GM12878 (cell line): ENCODE measurements at regions not wholly inside any gene's neighbourhood (a gene's known extent, or its start where the extent isn't known, plus 50 kb on each side); places are given as distances from the start of the nearest gene placed in this dataset.

Experiments
- ATF7 ChIP-seq: fragments of 450-650 bp; IDR thresholded peaks from 2 replicates; pipeline ENCODE4 v1.6.1; 2016; ENCODE audit warnings: low read depth, mild to moderate bottlenecking
- BACH1 ChIP-seq: fragments of 450-650 bp; IDR thresholded peaks from 2 replicates; pipeline ENCODE4 v1.6.1; 2017; ENCODE audit warnings: mild to moderate bottlenecking, borderline replicate concordance
- BRCA1 ChIP-seq: IDR thresholded peaks from 2 replicates; pipeline ENCODE4 v1.6.1; 2011; ENCODE audit warnings: low read depth, low read length, improper control_type of control experiment
- CHD1 ChIP-seq: IDR thresholded peaks from 2 replicates; pipeline ENCODE4 v1.6.1; 2012; ENCODE audit warnings: low read depth, low read length, improper control_type of control experiment
- CREB1 ChIP-seq: IDR thresholded peaks from 2 replicates; pipeline ENCODE4 v1.6.1; 2012; ENCODE audit warnings: low read depth, mild to moderate bottlenecking, inconsistent platforms
- EED ChIP-seq: sonication (generic); IDR thresholded peaks from 2 replicates; pipeline ENCODE4 v1.6.1; 2016; ENCODE audit warnings: antibody characterized with exemption, low read depth
- EP300 ChIP-seq, 2 experiments: fragments of 150-350 bp in 1 of 2; IDR thresholded peaks; 2 replicates each; pipeline ENCODE4 v1.6.1; 2011 to 2012; ENCODE audit warnings: low read depth in 2 of 2, low read length in 2 of 2, borderline replicate concordance in 1 of 2, improper control_type of control experiment in 1 of 2, inconsistent platforms in 1 of 2; ENCODE audit not compliant: control insufficient read depth in 1 of 2
- FOS ChIP-seq: IDR thresholded peaks from 3 replicates; pipeline ENCODE4 v1.6.1; 2011; ENCODE audit warnings: borderline replicate concordance; ENCODE audit not compliant: insufficient read length; ENCODE audit errors: extremely low read depth
- JUNB ChIP-seq: IDR thresholded peaks from 2 replicates; pipeline ENCODE4 v1.6.1; 2016; ENCODE audit warnings: antibody characterized with exemption, mild to moderate bottlenecking
- MEF2B ChIP-seq: fragments of 450-650 bp; IDR thresholded peaks from 2 replicates; pipeline ENCODE4 v1.6.1; 2018; ENCODE audit warnings: mild to moderate bottlenecking, moderate library complexity; ENCODE audit not compliant: partially characterized antibody, poor library complexity, severe bottlenecking
- NFIC ChIP-seq: IDR thresholded peaks from 2 replicates; pipeline ENCODE4 v1.6.1; 2012; ENCODE audit warnings: low read depth, mild to moderate bottlenecking, inconsistent platforms, low read length, moderate library complexity
- NFYA ChIP-seq: IDR thresholded peaks from 2 replicates; pipeline ENCODE4 v1.6.1; 2011; ENCODE audit warnings: low read depth, mild to moderate bottlenecking, low read length, improper control_type of control experiment, borderline replicate concordance
- NR2C2 ChIP-seq: IDR thresholded peaks from 2 replicates; pipeline ENCODE4 v1.6.1; 2011; ENCODE audit warnings: borderline replicate concordance, low read depth; ENCODE audit not compliant: control insufficient read depth, insufficient read length
- PAX8 ChIP-seq: fragments of 450-650 bp; IDR thresholded peaks from 2 replicates; pipeline ENCODE4 v1.6.1; 2017; ENCODE audit warnings: mild to moderate bottlenecking, moderate library complexity
- RAD51 ChIP-seq: fragments of 450-650 bp; IDR thresholded peaks from 2 replicates; pipeline ENCODE4 v1.6.1; 2016; ENCODE audit warnings: moderate library complexity, mild to moderate bottlenecking, inconsistent platforms
- SP1 ChIP-seq: IDR thresholded peaks from one replicate; pipeline ENCODE4 v1.6.1; 2011; ENCODE audit warnings: low read depth, low read length
- TCF3 ChIP-seq: IDR thresholded peaks from 2 replicates; pipeline ENCODE4 v1.6.1; 2012; ENCODE audit warnings: low read depth, mild to moderate bottlenecking, low read length, borderline replicate concordance; ENCODE audit not compliant: insufficient read depth
- ZBTB40 ChIP-seq: fragments of 450-650 bp; IDR thresholded peaks from 2 replicates; pipeline ENCODE4 v1.6.1; 2016; ENCODE audit warnings: mild to moderate bottlenecking, moderate library complexity, borderline replicate concordance
- ZNF274 ChIP-seq: IDR thresholded peaks from one replicate; pipeline ENCODE4 v1.8.0; 2011; ENCODE audit not compliant: insufficient read length, insufficient read depth
- TF ChIP-seq, protein P1 (sequence below): fragments of 450-650 bp; IDR thresholded peaks from 2 replicates; pipeline ENCODE4 v1.6.1; 2017; ENCODE audit warnings: mild to moderate bottlenecking, moderate library complexity
- TF ChIP-seq, protein P2 (sequence below): fragments of 450-650 bp; IDR thresholded peaks from 2 replicates; pipeline ENCODE4 v1.6.1; 2016; ENCODE audit warnings: mild to moderate bottlenecking

DNA sequence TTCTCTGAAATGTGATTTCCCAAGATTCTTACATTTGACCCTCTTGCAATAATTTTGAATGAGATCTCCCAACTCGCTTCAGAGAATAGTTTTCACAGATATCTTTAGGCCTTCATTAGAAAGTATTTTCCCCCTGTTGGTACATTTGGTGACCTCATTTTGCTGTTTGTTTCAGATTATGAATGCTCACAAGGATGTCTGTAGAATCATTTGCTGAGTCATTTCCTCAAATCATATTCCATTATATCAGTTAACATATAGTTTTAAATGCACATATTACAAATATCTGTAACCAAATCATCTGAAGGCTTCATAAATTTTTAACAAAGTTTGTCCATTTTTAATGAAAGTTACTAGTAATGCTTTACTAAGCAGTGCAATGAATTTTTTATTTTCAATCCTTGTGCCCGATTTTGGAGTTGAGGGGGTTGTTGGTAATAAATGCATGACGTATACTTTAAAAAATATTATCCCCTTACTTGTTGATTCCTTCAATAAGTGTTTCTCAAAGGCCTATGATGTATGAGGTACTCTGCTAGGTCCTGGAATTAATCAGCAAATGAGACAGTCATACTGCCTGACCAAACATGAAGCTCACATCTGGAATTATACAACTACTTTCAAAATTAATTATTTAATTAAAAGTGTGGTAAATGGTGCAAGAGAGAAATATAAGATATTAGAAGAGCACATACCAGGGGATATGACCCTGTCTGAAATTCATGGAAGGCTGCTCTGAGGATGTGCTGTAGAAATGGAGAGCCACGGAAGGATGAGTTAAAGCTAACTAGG, 126.9 kb upstream of the RAP1B start (continued):
- TF ChIP-seq, protein P1, sequence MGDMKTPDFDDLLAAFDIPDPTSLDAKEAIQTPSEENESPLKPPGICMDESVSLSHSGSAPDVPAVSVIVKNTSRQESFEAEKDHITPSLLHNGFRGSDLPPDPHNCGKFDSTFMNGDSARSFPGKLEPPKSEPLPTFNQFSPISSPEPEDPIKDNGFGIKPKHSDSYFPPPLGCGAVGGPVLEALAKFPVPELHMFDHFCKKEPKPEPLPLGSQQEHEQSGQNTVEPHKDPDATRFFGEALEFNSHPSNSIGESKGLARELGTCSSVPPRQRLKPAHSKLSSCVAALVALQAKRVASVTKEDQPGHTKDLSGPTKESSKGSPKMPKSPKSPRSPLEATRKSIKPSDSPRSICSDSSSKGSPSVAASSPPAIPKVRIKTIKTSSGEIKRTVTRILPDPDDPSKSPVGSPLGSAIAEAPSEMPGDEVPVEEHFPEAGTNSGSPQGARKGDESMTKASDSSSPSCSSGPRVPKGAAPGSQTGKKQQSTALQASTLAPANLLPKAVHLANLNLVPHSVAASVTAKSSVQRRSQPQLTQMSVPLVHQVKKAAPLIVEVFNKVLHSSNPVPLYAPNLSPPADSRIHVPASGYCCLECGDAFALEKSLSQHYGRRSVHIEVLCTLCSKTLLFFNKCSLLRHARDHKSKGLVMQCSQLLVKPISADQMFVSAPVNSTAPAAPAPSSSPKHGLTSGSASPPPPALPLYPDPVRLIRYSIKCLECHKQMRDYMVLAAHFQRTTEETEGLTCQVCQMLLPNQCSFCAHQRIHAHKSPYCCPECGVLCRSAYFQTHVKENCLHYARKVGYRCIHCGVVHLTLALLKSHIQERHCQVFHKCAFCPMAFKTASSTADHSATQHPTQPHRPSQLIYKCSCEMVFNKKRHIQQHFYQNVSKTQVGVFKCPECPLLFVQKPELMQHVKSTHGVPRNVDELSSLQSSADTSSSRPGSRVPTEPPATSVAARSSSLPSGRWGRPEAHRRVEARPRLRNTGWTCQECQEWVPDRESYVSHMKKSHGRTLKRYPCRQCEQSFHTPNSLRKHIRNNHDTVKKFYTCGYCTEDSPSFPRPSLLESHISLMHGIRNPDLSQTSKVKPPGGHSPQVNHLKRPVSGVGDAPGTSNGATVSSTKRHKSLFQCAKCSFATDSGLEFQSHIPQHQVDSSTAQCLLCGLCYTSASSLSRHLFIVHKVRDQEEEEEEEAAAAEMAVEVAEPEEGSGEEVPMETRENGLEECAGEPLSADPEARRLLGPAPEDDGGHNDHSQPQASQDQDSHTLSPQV, result no peak
- no peak for TF ChIP-seq ZNF274
- TF ChIP-seq NR2C2, result no peak
- no peak for TF ChIP-seq RAD51
- TF ChIP-seq EED, result no peak
- no peak for TF ChIP-seq PAX8
- TF ChIP-seq, protein P2, sequence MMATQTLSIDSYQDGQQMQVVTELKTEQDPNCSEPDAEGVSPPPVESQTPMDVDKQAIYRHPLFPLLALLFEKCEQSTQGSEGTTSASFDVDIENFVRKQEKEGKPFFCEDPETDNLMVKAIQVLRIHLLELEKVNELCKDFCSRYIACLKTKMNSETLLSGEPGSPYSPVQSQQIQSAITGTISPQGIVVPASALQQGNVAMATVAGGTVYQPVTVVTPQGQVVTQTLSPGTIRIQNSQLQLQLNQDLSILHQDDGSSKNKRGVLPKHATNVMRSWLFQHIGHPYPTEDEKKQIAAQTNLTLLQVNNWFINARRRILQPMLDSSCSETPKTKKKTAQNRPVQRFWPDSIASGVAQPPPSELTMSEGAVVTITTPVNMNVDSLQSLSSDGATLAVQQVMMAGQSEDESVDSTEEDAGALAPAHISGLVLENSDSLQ, result no peak
- no peak for TF ChIP-seq TCF3
- no peak for TF ChIP-seq CHD1
- TF ChIP-seq ATF7, result peak; percentile 80
- no peak for TF ChIP-seq SP1
- TF ChIP-seq FOS, result no peak
- TF ChIP-seq ZBTB40, result no peak
- no peak for TF ChIP-seq NFYA
- no peak for TF ChIP-seq BACH1
- TF ChIP-seq BRCA1, result no peak
- TF ChIP-seq MEF2B, result no peak
- TF ChIP-seq EP300 (IDR thresholded peaks at IDR 0.05; ENCODE audit: borderline replicate concordance in 1 of 2, control insufficient read depth in 1 of 2, low read depth in 2 of 2, low read length in 2 of 2), result no peak
- peak; percentile 15; the same call in 1 of the 2 replicates for TF ChIP-seq CREB1
- TF ChIP-seq JUNB, result peak; percentile 61
- peak; percentile 66; the same call in 1 of the 2 replicates for TF ChIP-seq NFIC
